ENCODE measurements at regions not wholly inside any gene's neighbourhood (a gene's known extent, or its start where the extent isn't known, plus 50 kb on each side); places are given as distances from the start of the nearest gene placed in this dataset.

DNA sequence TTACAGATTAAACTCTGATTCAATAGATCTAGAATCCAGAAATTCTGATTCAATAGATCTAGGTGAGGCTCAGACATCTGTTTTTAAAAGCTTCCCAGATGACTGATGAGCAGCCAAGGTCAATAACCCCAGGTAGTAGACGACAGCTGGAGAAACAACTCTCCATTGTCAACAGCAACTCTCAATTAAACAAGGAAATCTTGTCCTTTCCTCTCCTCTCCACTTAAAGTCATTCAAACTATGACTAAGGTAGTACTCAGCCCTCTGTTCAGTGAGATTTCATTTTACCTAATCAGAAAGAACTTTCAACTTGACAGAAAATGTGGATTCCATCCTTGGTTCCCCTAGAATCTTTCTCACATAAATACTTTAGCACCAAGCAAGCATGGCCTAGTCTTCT, 94.6 kb upstream of the SCG2 start:
- Histone ChIP-seq H4K91ac (ENCODE audit: low read depth, low read length) (no peak overlapping the region), H3K18ac (ENCODE audit: low read length) (no peak overlapping the region), H2BK12ac (ENCODE audit: low read length) (no peak overlapping the region), H3K9me3 (ENCODE audit: insufficient read depth, low read depth, low read length) (no peaks in the 10 kb centered on the region), H3K9ac (ENCODE audit: low read length) (no peak overlapping the region), H3K79me1 (ENCODE audit: low read length) (no peaks in the 10 kb centered on the region), H3K4ac (ENCODE audit: low read depth, low read length) (no peak overlapping the region), H2AK5ac (ENCODE audit: low read length) (no peak overlapping the region), H4K12ac (ENCODE audit: low read depth, low read length) (no peak overlapping the region), H4K8ac (ENCODE audit: low read depth, low read length) (no peak overlapping the region), H3K4me2 (ENCODE audit: low read length) (no peak overlapping the region), H3K79me2 (ENCODE audit: control insufficient read depth, insufficient read depth, low read length, poor library complexity) (no peaks in the 10 kb centered on the region), H3K4me1 (ENCODE audit: control insufficient read depth in 1 of 2, insufficient read depth in 2 of 2, low read length in 2 of 2) (no peaks in the 10 kb centered on the region), H2AFZ (ENCODE audit: insufficient read depth, low read length, poor library complexity) (no peak overlapping the region), H3K4me3 (ENCODE audit: low read depth, low read length) (no peak overlapping the region), H3K14ac (ENCODE audit: low read length) (no peak overlapping the region), H3K27ac (ENCODE audit: low read depth, low read length) (no peak overlapping the region), H3K36me3 (ENCODE audit: control insufficient read depth in 1 of 2, insufficient read depth in 2 of 2, low read length in 2 of 2) (no peaks in the 10 kb centered on the region), H2BK5ac (ENCODE audit: low read depth, low read length, poor library complexity) (no peak overlapping the region), H3K23ac (ENCODE audit: low read length) (no peak overlapping the region), H2BK120ac (ENCODE audit: insufficient read depth, low read length, poor library complexity) (no peak overlapping the region), H3K27me3 (ENCODE audit: insufficient read depth, low read length) (no peaks in the 10 kb centered on the region)
- WGBS (ENCODE audit: extremely low coverage, insufficient coverage, insufficient read length): no CpG with 5 or more reads among the region's 1 CpG
- no peak for DNase-seq

DNA sequence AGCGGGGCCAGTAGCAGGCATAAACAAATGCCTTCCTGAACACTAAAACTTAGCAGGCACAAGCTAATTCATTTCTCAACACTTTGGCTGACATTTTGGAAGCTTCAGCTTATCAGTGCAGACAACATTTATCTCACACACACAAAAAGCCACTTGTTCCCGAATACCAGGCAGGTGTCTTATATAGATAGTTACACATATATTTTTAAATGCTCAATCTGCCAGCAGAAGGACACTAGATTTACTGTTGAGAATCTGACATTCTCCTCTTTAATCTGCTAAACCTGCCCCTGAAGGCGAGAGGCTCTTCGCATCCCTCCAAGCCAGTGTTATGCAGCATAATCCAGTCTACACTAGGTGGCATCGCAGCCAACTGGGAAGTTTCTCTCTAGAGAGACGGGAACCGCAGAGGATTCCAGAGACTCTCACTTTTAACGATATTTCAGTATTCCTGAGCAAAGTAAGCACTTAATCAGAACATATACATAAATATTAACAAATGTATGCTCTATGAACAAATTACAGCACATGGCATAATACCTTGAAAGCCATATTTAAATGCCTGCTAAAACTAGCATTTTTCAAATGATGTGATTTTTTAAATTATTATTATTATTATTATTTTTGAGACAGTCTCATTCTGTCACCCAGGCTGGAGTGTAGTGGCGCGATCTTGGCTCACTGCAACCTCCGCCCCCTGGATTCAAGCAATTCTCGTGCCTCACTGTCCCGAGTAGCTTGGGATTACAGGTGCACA, 90.2 kb upstream of the SCG2 start:
- H3K14ac ChIP-seq (ENCODE audit: low read length): no peak overlapping the region
- no CpG with 5 or more reads among the region's 13 CpGs for WGBS (ENCODE audit: extremely low coverage, insufficient coverage, insufficient read length)
- no peaks in the 10 kb centered on the region for H3K4me1 ChIP-seq (ENCODE audit: control insufficient read depth in 1 of 2, insufficient read depth in 2 of 2, low read length in 2 of 2)

DNA sequence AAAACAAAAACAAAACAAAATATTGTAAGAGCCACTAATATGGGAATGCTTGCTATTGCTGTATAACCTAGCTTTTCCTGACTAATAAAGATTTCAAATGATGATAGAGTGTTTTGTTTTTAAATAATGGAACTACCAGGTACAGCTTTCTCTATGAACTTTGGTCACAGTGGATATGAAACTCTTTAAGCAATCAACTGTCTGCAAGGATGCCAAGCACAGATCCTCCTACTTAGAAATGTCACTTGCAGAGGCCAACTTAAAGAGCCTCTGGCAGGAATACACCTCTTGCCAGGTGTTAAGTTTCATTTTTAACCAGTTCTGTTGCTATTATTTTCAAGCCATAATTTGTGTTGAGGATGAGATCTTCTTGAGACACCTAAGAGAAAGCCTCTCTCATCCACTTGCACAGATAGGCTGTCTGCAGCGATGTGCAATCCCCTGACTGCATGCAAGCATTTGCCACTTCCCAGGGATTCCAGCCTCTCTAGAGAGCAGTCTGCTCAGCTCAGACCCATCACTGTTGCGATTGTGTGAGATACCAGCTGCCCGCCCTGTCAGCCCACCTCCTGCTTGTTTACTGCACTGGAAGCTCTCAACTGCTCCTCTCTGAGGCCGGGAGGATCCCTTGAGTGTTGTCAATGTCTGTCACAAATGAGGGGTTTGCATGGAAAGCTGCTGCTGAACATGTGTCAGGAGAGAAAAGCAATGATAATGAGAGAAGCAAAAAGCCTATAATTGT, 86.1 kb upstream of the SCG2 start:
- H4K8ac ChIP-seq (ENCODE audit: low read depth, low read length): no peak overlapping the region
- no peak overlapping the region for H4K91ac ChIP-seq (ENCODE audit: low read depth, low read length)
- no peak overlapping the region for H3K4me3 ChIP-seq (ENCODE audit: low read depth, low read length)
- no peak overlapping the region for H3K27ac ChIP-seq (ENCODE audit: low read depth, low read length)
- H3K9ac ChIP-seq (ENCODE audit: low read length): no peak overlapping the region
- H3K79me1 ChIP-seq (ENCODE audit: low read length): no peaks in the 10 kb centered on the region
- H2BK5ac ChIP-seq (ENCODE audit: low read depth, low read length, poor library complexity): no peak overlapping the region
- H3K4me1 ChIP-seq (ENCODE audit: control insufficient read depth in 1 of 2, insufficient read depth in 2 of 2, low read length in 2 of 2): no peaks in the 10 kb centered on the region
- no peak overlapping the region for H2AFZ ChIP-seq (ENCODE audit: insufficient read depth, low read length, poor library complexity)
- H2BK120ac ChIP-seq (ENCODE audit: insufficient read depth, low read length, poor library complexity): no peak overlapping the region
- H3K9me3 ChIP-seq (ENCODE audit: insufficient read depth, low read depth, low read length): no peaks in the 10 kb centered on the region
- no peak overlapping the region for H2AK5ac ChIP-seq (ENCODE audit: low read length)
- H3K23ac ChIP-seq (ENCODE audit: low read length): no peak overlapping the region
- H3K79me2 ChIP-seq (ENCODE audit: control insufficient read depth, insufficient read depth, low read length, poor library complexity): no peaks in the 10 kb centered on the region
- H2BK12ac ChIP-seq (ENCODE audit: low read length): no peak overlapping the region
- WGBS (ENCODE audit: extremely low coverage, insufficient coverage, insufficient read length): no CpG with 5 or more reads among the region's 4 CpGs
- no peak for DNase-seq
- H3K27me3 ChIP-seq (ENCODE audit: insufficient read depth, low read length): no peaks in the 10 kb centered on the region
- no peak overlapping the region for H3K4me2 ChIP-seq (ENCODE audit: low read length)
- H3K14ac ChIP-seq (ENCODE audit: low read length): no peak overlapping the region
- H4K12ac ChIP-seq (ENCODE audit: low read depth, low read length): no peak overlapping the region
- no peak overlapping the region for H3K4ac ChIP-seq (ENCODE audit: low read depth, low read length)
- H3K18ac ChIP-seq (ENCODE audit: low read length): no peak overlapping the region
- H3K36me3 ChIP-seq (ENCODE audit: control insufficient read depth in 1 of 2, insufficient read depth in 2 of 2, low read length in 2 of 2): no peaks in the 10 kb centered on the region

More for the DNA sequence above, 90.2 kb upstream of the SCG2 start:
- no peaks in the 10 kb centered on the region for H3K9me3 ChIP-seq (ENCODE audit: insufficient read depth, low read depth, low read length)
- H3K23ac ChIP-seq (ENCODE audit: low read length): no peak overlapping the region
- no peak overlapping the region for H3K4me2 ChIP-seq (ENCODE audit: low read length)
- no peaks in the 10 kb centered on the region for H3K79me2 ChIP-seq (ENCODE audit: control insufficient read depth, insufficient read depth, low read length, poor library complexity)
- no peak overlapping the region for H3K4me3 ChIP-seq (ENCODE audit: low read depth, low read length)
- H4K12ac ChIP-seq (ENCODE audit: low read depth, low read length): no peak overlapping the region
- H2AK5ac ChIP-seq (ENCODE audit: low read length): no peak overlapping the region
- H2AFZ ChIP-seq (ENCODE audit: insufficient read depth, low read length, poor library complexity): no peak overlapping the region
- no peaks in the 10 kb centered on the region for H3K79me1 ChIP-seq (ENCODE audit: low read length)
- H2BK12ac ChIP-seq (ENCODE audit: low read length): no peak overlapping the region
- H2BK120ac ChIP-seq (ENCODE audit: insufficient read depth, low read length, poor library complexity): no peak overlapping the region
- H3K27me3 ChIP-seq (ENCODE audit: insufficient read depth, low read length): no peaks in the 10 kb centered on the region
- no peak overlapping the region for H3K18ac ChIP-seq (ENCODE audit: low read length)
- H3K9ac ChIP-seq (ENCODE audit: low read length): no peak overlapping the region
- H2BK5ac ChIP-seq (ENCODE audit: low read depth, low read length, poor library complexity): no peak overlapping the region
- no peak overlapping the region for H4K91ac ChIP-seq (ENCODE audit: low read depth, low read length)
- no peak overlapping the region for H4K8ac ChIP-seq (ENCODE audit: low read depth, low read length)
- peak in 1 of 2 donors; percentile 56 for DNase-seq
- no peaks in the 10 kb centered on the region for H3K36me3 ChIP-seq (ENCODE audit: control insufficient read depth in 1 of 2, insufficient read depth in 2 of 2, low read length in 2 of 2)
- H3K27ac ChIP-seq (ENCODE audit: low read depth, low read length): no peak overlapping the region
- no peak overlapping the region for H3K4ac ChIP-seq (ENCODE audit: low read depth, low read length)

DNA sequence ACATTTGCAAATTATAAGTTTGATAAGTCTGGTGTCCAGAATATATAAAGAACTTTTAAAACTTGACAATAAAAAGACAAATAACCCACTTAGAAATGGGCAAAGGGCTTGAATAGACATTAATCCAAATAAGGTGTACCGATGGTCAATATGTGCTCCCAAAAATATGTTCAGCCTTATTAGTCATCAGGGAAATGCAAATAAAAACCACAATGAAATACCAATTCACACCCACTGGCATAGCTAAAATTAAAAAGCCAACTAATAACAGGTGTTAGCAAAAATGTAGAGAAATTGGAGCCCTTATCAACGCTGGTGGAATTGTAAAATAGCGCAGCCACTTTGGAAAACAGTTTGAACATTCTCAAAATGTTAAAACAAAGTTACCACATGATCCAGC, 79.0 kb upstream of the SCG2 start:
- Histone ChIP-seq H3K36me3 (ENCODE audit: control insufficient read depth in 1 of 2, insufficient read depth in 2 of 2, low read length in 2 of 2) (no peaks in the 10 kb centered on the region), H4K91ac (ENCODE audit: low read depth, low read length) (no peak overlapping the region), H3K4me2 (ENCODE audit: low read length) (no peak overlapping the region), H3K9ac (ENCODE audit: low read length) (no peak overlapping the region), H2AFZ (ENCODE audit: insufficient read depth, low read length, poor library complexity) (no peak overlapping the region), H3K27ac (ENCODE audit: low read depth, low read length) (no peak overlapping the region), H3K79me2 (ENCODE audit: control insufficient read depth, insufficient read depth, low read length, poor library complexity) (no peaks in the 10 kb centered on the region), H3K79me1 (ENCODE audit: low read length) (no peaks in the 10 kb centered on the region), H2BK12ac (ENCODE audit: low read length) (no peak overlapping the region), H3K4me3 (ENCODE audit: low read depth, low read length) (no peak overlapping the region), H3K27me3 (ENCODE audit: insufficient read depth, low read length) (no peaks in the 10 kb centered on the region), H3K14ac (ENCODE audit: low read length) (no peak overlapping the region), H2AK5ac (ENCODE audit: low read length) (no peak overlapping the region), H3K4ac (ENCODE audit: low read depth, low read length) (no peak overlapping the region), H3K9me3 (ENCODE audit: insufficient read depth, low read depth, low read length) (no peaks in the 10 kb centered on the region), H3K4me1 (ENCODE audit: control insufficient read depth in 1 of 2, insufficient read depth in 2 of 2, low read length in 2 of 2) (no peaks in the 10 kb centered on the region), H4K12ac (ENCODE audit: low read depth, low read length) (no peak overlapping the region), H2BK5ac (ENCODE audit: low read depth, low read length, poor library complexity) (no peak overlapping the region), H3K23ac (ENCODE audit: low read length) (no peak overlapping the region), H2BK120ac (ENCODE audit: insufficient read depth, low read length, poor library complexity) (no peak overlapping the region), H3K18ac (ENCODE audit: low read length) (no peak overlapping the region), H4K8ac (ENCODE audit: low read depth, low read length) (no peak overlapping the region)
- no peak for DNase-seq
- no CpG with 5 or more reads among the region's 3 CpGs for WGBS (ENCODE audit: extremely low coverage, insufficient coverage, insufficient read length)
